GM12892 (cell line): ENCODE measurements at regions not wholly inside any gene's neighbourhood (a gene's known extent, or its start where the extent isn't known, plus 50 kb on each side); places are given as distances from the start of the nearest gene placed in this dataset.

ENCODE experiments used
- POLR2A ChIP-seq: IDR thresholded peaks from 2 replicates; pipeline ENCODE4 v1.6.1; 2011; ENCODE audit warnings: low read depth, low read length, control low read depth
- POLR2AphosphoS5 ChIP-seq: IDR thresholded peaks from 2 replicates; pipeline ENCODE4 v1.6.1; 2011; ENCODE audit warnings: low read depth, low read length, control low read depth
- TAF1 ChIP-seq: IDR thresholded peaks from 2 replicates; pipeline ENCODE4 v1.6.1; 2011; ENCODE audit warnings: low read depth, mild to moderate bottlenecking, control low read depth, low read length, borderline replicate concordance

GRCh38 chr2:610491-610890 lies 66.7 kb downstream of the TMEM18 start:
- TF ChIP-seq POLR2A (no peak), POLR2AphosphoS5 (no peak), TAF1 (no peak)
